SK-N-MC (cell line): ENCODE measurements at regions not wholly inside any gene's neighbourhood (a gene's known extent, or its start where the extent isn't known, plus 50 kb on each side); places are given as distances from the start of the nearest gene placed in this dataset.
"Not testable (repeated sequence)": the region's sequence is repeated elsewhere in the genome, so short reads cannot be mapped to it uniquely, and the experiment has no call there.

Source experiments
- DNase-seq: peaks from one replicate; pipeline ENCODE4 v3.0.0-alpha.2; 2011; ENCODE audit warnings: low read depth, low spot score
- H3K27ac ChIP-seq: fragments of 200-600 bp; sonication (generic); 2 replicates; pipeline ENCODE4 v1.5.1; 2016; ENCODE audit warnings: mixed run types
- H3K36me3 ChIP-seq: fragments of 200-600 bp; sonication (generic); 2 replicates; pipeline ENCODE4 v1.6.1; 2017; ENCODE audit warnings: antibody characterized with exemption, low read length, mixed read lengths; ENCODE audit not compliant: insufficient read depth
- H3K4me3 ChIP-seq: fragments of 200-600 bp; sonication (generic); 2 replicates; pipeline ENCODE4 v1.5.1; 2016
- H3K9ac ChIP-seq: fragments of 200-600 bp; sonication (generic); 2 replicates; pipeline ENCODE4 v1.8.0; 2017; ENCODE audit warnings: mixed run types, mixed read lengths; ENCODE audit not compliant: insufficient read length
- H3K9me3 ChIP-seq: fragments of 200-600 bp; sonication (generic); 2 replicates; pipeline ENCODE4 v1.6.1; 2017; ENCODE audit warnings: low read depth, mild to moderate bottlenecking, antibody characterized with exemption, low read length, moderate library complexity, mixed read lengths
- EZH2 ChIP-seq: fragments of 200-600 bp; sonication (generic); IDR thresholded peaks from one replicate; pipeline ENCODE4 v1.6.1; 2017; ENCODE audit warnings: antibody characterized with exemption
- FOXP2 ChIP-seq: optimal IDR thresholded peaks from 2 replicates; pipeline ENCODE3; 2011; ENCODE audit warnings: mild to moderate bottlenecking, moderate library complexity; ENCODE audit not compliant: insufficient read depth; ENCODE audit errors: extremely low read length, control extremely low read depth
- POLR2AphosphoS5 ChIP-seq: IDR thresholded peaks from 2 replicates; pipeline ENCODE4 v1.6.1; 2012; ENCODE audit warnings: mild to moderate bottlenecking, low read depth, low read length, borderline replicate concordance

DNA sequence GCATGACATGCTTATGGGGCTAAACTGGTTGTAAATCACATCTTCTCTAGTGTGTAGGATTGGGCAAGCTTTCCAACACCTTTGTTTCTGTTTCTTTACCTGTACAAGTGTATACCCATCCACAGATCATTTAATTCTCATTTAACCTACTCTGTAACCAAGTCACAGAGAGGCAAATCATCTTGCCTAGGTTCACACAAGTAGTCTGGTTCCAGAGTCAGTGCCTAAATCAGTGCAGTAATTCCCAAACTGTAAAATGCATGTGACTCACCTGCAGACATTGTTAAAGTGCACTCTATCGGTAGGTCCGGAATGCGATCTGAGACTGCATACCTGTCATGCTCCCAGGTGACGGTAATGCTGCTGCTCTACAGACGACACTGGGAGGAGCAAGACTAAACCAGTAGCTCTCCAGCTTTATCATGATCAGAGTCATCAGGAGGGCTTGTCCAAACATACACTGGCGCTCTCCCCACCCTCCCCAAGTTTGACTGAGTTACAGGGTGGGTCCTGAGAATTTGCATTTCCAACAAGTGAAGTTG lies 107.9 kb upstream of the FREM1 start:
- TF ChIP-seq EZH2 (no peak), POLR2AphosphoS5 (no peak), FOXP2 (no peak)
- Histone ChIP-seq H3K27ac (no peak overlapping the region), H3K9me3 (no peaks in the 10 kb centered on the region), H3K9ac (no peak overlapping the region), H3K36me3 (no peaks in the 10 kb centered on the region), H3K4me3 (no peak overlapping the region)
- no peak for DNase-seq

DNA sequence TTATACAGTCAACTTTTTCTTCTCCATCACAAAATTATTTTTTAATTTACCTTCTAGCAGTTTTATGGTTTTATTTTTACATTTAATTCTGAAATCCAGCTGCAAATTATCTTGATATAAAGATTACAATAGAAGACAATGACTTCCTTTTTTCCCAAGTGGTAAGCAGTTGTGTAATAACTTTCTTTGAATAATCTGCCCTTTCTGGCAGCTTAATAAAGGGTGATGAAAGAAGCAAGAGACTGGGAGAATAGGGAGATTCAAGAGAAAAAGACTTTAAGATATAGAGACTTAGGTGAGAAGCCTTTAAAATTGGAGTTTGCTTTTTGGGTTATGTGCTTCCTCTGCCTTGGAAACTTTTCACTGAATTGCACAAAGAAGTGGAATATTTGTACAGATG lies 100.4 kb upstream of the FREM1 start:
- no peak for DNase-seq
- peak overlapping the region; percentile 59; the same call in 1 of the 2 replicates for H3K27ac ChIP-seq
- H3K9ac ChIP-seq: no peak overlapping the region
- no peaks in the 10 kb centered on the region for H3K9me3 ChIP-seq
- no peak overlapping the region for H3K4me3 ChIP-seq
- no peaks in the 10 kb centered on the region for H3K36me3 ChIP-seq
- TF ChIP-seq EZH2 (no peak), FOXP2 (no peak), POLR2AphosphoS5 (no peak)

DNA sequence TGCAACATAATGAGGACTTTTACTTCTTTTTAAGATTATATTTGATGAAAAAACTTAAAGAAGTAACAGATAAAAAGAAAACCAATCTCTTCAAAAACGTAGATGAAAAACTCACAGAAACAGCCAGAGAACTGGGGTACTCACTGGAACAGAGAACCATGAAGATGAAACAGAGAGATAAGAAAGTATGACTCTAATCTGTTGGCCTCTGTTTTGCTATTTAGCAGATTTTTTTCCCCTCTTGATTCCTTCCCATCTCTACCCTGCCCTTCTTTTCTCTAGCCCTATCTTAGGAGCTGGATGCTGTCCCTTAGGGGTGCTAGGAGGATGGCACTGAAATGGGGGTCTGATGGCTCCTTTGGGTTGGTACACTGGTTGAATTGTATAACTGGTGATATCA lies 97.5 kb upstream of the FREM1 start:
- no peaks in the 10 kb centered on the region for H3K36me3 ChIP-seq
- H3K4me3 ChIP-seq: no peak overlapping the region
- no peaks in the 10 kb centered on the region for H3K9me3 ChIP-seq
- no peak overlapping the region for H3K27ac ChIP-seq
- H3K9ac ChIP-seq: no peak overlapping the region
- DNase-seq: no peak
- TF ChIP-seq FOXP2 (no peak), POLR2AphosphoS5 (no peak), EZH2 (no peak)

DNA sequence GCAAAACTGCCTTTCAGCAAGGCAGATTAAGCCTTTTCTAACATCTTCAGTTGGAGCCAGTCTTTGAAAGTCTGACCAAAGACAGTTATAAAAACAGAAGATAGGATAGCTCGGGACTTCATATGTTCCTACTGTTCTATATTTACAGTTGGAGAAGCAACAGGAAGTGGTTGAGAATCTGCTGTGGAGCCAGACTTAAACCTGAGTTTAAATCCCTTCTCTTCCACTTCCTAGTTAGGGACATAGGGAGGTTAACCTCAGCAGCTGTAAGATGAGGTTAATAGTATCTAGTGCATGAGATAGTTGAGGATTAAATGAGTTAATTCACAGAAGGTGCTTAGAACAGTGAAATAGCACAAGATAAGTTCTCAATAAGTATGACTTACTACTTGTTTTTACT lies 84.5 kb upstream of the FREM1 start:
- Histone ChIP-seq H3K4me3 (peak overlapping the region; percentile 89), H3K27ac (peak overlapping the region; percentile 90)
- no peak for DNase-seq

DNA sequence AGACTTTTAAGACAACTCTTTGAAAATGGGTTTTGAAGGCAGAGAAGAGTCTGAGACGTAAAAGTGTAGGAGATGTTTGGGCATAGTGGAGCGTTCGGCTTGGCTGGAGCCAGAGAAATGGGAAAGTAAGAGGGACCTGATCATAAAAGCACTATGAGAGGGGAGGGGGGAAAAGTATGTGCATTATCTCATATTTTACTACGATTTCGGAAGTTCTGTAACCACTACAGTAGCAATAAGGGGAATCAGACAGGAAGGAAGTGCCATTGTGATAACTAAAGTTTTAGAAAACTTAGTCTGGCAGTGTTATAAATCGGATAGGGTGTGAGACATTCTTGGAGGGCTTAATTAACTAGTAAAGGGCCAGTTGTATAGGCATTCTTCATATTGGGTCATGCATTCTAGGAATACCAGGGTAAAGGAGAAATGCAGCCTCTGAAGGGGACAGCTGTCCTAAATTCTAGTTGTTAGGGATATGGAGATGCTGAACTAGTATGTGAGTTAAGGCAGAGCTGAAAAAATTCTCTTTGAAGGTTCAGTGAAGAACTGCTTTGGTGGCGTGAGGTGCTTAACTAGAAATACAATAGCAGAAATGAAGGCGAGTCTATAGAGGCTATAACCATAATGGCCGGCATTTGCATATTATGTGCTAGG lies 83.8 kb upstream of the FREM1 start:
- Histone ChIP-seq H3K9me3 (no peaks in the 10 kb centered on the region), H3K4me3 (peak overlapping the region; percentile 89), H3K27ac (peak overlapping the region; percentile 90), H3K36me3 (peaks cover 4% of the 10 kb centered on the region; the same call in 1 of the 2 replicates), H3K9ac (peak overlapping the region; percentile 69)
- DNase-seq: no peak
- TF ChIP-seq FOXP2 (no peak), EZH2 (no peak), POLR2AphosphoS5 (no peak)

More for the DNA sequence above, 84.5 kb upstream of the FREM1 start:
- Histone ChIP-seq H3K9ac (no peak overlapping the region), H3K36me3 (no peaks in the 10 kb centered on the region), H3K9me3 (no peaks in the 10 kb centered on the region)
- TF ChIP-seq POLR2AphosphoS5 (no peak), FOXP2 (no peak), EZH2 (no peak)

DNA sequence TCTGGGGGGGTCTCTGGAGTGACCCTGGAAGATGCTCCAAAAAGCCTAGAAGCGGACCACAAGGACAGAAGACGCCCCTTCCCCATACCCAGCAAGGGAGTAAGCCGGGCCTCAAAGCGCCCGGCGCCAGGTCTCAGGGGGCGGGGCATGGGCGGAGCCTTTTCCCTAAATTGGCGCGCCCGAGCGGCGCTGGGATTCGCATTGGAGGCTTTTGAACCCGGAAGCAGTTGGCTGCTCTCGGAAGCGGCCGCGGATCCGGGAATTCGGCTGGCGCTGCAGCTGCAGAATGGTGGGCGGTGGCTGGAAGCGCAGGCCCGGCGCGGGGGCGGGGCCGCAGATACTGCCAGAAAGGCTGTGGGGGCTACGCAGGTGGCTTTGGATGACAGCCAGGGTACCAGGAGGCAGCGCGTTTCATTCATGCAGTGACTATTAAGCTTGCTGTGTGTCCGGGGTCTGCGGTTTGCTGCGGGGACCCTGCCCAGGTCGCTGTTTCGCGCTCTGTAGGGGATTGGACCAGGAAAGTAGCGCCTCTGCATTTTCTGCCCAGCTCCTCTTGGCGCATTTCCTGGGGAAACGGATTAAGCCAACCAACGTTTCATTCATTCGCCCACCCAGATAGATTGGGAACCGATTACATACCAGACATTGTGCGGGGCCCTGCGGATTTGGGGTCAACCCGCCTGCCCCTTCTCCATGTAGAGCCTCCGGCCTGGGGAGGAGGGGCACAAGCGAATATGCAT lies 83.0 kb upstream of the FREM1 start:
- DNase-seq: peak; percentile 82
- peak overlapping the region; percentile 94 for H3K27ac ChIP-seq
- no peaks in the 10 kb centered on the region for H3K9me3 ChIP-seq
- H3K9ac ChIP-seq: peak overlapping the region; percentile 90
- H3K36me3 ChIP-seq: peaks cover 9% of the 10 kb centered on the region
- TF ChIP-seq POLR2AphosphoS5 (peak; percentile 78), EZH2 (no peak)
- H3K4me3 ChIP-seq: peak overlapping the region; percentile 89

DNA sequence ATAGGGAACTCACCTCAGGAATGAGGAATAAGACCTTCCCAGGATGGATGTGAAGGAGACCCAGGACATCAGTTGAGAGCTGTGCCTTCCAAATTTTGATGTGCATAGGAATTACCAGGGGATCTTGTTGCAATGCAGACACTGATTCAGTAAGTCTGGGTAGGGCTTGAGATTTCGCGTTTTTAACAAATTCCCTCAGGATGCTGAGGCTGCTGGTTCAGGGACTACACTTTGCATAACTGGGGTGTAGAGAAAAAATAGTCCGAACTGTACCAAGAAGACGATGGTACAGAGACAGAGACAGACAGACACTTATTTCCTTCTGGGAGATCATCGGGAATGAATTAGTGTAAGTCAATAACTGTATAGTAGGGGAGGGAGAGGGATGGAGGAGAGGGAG lies 82.3 kb upstream of the FREM1 start:
- peak overlapping the region; percentile 89 for H3K4me3 ChIP-seq
- peak; percentile 57 for DNase-seq
- TF ChIP-seq FOXP2 (no peak), EZH2 (no peak), POLR2AphosphoS5 (no peak)
- H3K9me3 ChIP-seq: no peaks in the 10 kb centered on the region
- H3K36me3 ChIP-seq: peaks cover 16% of the 10 kb centered on the region
- H3K27ac ChIP-seq: peak overlapping the region; percentile 94
- H3K9ac ChIP-seq: peak overlapping the region; percentile 90

DNA sequence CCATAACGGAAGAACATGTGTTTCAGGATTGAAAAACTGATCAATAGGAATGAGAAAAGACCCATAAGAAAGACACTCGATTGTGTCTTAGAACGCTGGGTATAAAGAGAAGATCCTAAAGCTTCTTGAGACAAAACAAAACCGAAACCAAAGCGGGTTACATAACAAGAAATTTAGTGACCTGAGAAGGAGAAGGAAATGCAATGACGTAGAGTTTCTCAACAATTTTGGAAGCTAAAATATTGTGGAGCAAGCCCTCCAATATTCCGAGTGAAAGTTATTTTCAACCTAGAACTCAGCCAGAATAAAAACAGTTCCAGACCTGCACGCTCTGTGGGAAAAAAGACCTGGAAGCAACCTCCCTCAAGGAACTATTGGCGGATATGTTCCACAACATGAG lies 81.9 kb upstream of the FREM1 start:
- Histone ChIP-seq H3K9me3 (no peaks in the 10 kb centered on the region), H3K36me3 (peaks cover 21% of the 10 kb centered on the region), H3K4me3 (peak overlapping the region; percentile 89), H3K27ac (peak overlapping the region; percentile 94), H3K9ac (peak overlapping the region; percentile 90)
- DNase-seq: no peak
- TF ChIP-seq POLR2AphosphoS5 (no peak), EZH2 (no peak), FOXP2 (no peak)

DNA sequence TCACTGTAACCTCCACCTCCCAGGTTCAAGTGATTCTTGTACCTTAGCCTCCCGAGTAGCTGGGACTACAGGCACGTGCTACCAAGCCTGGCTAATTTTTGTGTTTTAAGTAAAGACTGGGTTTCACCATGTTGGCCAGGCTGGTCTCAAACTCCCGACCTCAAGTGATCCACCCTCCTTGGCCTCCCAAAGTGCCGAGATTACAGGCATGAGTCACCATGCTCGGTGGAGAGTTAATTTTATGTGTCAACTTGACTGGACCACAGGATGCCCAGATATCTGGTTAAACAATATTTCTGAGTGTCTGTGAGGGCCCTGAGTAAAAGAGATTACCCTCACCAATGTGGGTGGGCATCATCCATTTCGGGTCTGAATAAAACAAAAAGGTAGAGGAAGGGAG lies 80.4 kb upstream of the FREM1 start:
- Histone ChIP-seq H3K27ac (peak overlapping the region; percentile 61; the same call in 1 of the 2 replicates), H3K9ac (peak overlapping the region; percentile 90), H3K36me3 (peaks cover 29% of the 10 kb centered on the region), H3K4me3 (peak overlapping the region; percentile 89)
- DNase-seq, H3K9me3 ChIP-seq: not testable (repeated sequence)
